ENCODE measurements at regions not wholly inside any gene's neighbourhood (a gene's known extent, or its start where the extent isn't known, plus 50 kb on each side); places are given as distances from the start of the nearest gene placed in this dataset.

DNA sequence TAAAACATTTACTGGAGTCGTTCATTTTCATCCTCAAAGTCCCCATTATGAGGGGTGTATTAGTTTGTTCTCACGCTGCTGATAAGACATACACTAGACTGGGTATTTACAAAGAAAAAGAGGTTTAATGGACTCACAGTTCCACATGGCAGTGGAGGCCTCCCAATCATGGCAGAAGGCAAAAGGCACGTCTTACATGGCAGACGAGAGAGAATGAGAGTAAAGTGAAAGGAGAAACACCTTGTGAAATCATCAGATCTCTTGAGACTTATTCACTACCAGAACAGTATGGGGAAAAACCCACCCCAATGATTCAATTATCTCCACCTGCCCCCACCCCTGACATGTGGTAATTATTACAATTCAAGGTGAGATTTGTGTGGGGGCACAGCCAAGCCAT lies 830.4 kb upstream of the RGS18 start:
- TF ChIP-seq, protein P1, sequence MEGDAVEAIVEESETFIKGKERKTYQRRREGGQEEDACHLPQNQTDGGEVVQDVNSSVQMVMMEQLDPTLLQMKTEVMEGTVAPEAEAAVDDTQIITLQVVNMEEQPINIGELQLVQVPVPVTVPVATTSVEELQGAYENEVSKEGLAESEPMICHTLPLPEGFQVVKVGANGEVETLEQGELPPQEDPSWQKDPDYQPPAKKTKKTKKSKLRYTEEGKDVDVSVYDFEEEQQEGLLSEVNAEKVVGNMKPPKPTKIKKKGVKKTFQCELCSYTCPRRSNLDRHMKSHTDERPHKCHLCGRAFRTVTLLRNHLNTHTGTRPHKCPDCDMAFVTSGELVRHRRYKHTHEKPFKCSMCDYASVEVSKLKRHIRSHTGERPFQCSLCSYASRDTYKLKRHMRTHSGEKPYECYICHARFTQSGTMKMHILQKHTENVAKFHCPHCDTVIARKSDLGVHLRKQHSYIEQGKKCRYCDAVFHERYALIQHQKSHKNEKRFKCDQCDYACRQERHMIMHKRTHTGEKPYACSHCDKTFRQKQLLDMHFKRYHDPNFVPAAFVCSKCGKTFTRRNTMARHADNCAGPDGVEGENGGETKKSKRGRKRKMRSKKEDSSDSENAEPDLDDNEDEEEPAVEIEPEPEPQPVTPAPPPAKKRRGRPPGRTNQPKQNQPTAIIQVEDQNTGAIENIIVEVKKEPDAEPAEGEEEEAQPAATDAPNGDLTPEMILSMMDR (IDR thresholded peaks at IDR 0.05), result no peak
- TF ChIP-seq EP300 (IDR thresholded peaks at IDR 0.05) (no peak), POLR2A (IDR thresholded peaks at IDR 0.05) (no peak), POLR2AphosphoS5 (IDR thresholded peaks at IDR 0.05) (no peak)

Data from suprapubic skin (tissue), 4 donors.